ENCODE measurements at regions not wholly inside any gene's neighbourhood (a gene's known extent, or its start where the extent isn't known, plus 50 kb on each side); places are given as distances from the start of the nearest gene placed in this dataset.

- no peak for TF ChIP-seq CTCF (IDR thresholded peaks at IDR 0.05)
- TF ChIP-seq POLR2A (IDR thresholded peaks at IDR 0.05): no peak
These were observed 1784.1 kb downstream of the SLITRK5 start for GRCh38 chr13:89455225-89455624.
